ENCODE measurements at regions not wholly inside any gene's neighbourhood (a gene's known extent, or its start where the extent isn't known, plus 50 kb on each side); places are given as distances from the start of the nearest gene placed in this dataset.

GRCh38 chr13:64429691-64430090 lies 2800.4 kb downstream of the PCDH9 start:
- TF ChIP-seq CTCF (IDR thresholded peaks at IDR 0.05), result no peak
- TF ChIP-seq ZFX (IDR thresholded peaks at IDR 0.05; ENCODE audit: borderline replicate concordance), result no peak

Measured in 22Rv1 (cell line).